ENCODE measurements at regions not wholly inside any gene's neighbourhood (a gene's known extent, or its start where the extent isn't known, plus 50 kb on each side); places are given as distances from the start of the nearest gene placed in this dataset.

GRCh38 chr2:143939626-143940330 lies 580.1 kb downstream of the ZEB2 start:
- DNase-seq (ENCODE audit: low read depth, low spot score) = no peak
- H3K4me3 Mint-ChIP-seq = peak overlapping the region; percentile 14
- peaks cover 37% of the 10 kb centered on the region for H3K27me3 Mint-ChIP-seq (ENCODE audit: low read depth)
- TF ChIP-seq CTCF (conservative IDR thresholded peaks at IDR 0.05) = no peak
- H3K36me3 Mint-ChIP-seq (ENCODE audit: low read depth) = no peaks in the 10 kb centered on the region
- H3K9me3 Mint-ChIP-seq = no peaks in the 10 kb centered on the region
- no peak overlapping the region for H3K27ac Mint-ChIP-seq (ENCODE audit: unreplicated experiment)
- peaks cover 26% of the 10 kb centered on the region for H3K4me1 Mint-ChIP-seq

DNA sequence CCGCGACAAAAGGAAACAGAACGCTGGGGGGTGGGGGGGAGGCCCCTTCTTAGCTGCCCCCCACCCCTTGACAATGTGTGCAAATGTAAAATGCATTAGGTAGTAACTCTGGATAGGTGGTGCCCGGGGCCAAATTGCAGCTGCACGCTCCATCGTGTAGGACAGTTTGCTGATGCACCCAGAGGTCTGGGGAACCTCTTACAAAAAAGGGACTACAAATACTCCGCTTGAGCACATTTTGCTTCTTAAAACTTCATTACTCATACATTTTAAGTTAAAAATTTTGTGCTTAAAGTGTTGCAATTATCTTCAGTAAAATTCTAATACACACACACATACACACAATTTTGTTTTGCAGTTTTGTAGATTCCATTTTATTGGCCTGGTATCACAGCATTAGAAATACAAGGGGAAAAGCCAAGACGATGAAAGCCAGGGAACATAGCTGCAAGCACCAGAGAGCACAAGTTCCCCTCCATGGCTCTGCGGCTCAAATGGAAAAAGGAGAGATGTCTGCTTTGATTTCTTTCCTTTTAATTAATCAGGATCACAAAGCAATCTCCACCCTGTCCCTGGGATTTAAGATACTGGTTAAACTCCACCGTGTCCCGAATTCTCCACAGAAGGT lies 582.1 kb downstream of the ZEB2 start:
- Mint-ChIP-seq H3K36me3 (ENCODE audit: low read depth) (no peaks in the 10 kb centered on the region), H3K9me3 (no peaks in the 10 kb centered on the region), H3K4me3 (peak overlapping the region; percentile 82), H3K27ac (ENCODE audit: unreplicated experiment) (no peak overlapping the region), H3K27me3 (ENCODE audit: low read depth) (peaks cover 40% of the 10 kb centered on the region), H3K4me1 (peaks cover 26% of the 10 kb centered on the region)
- no peak for TF ChIP-seq CTCF (conservative IDR thresholded peaks at IDR 0.05)
- DNase-seq (ENCODE audit: low read depth, low spot score) = no peak

- Mint-ChIP-seq H3K9me3 (no peaks in the 10 kb centered on the region), H3K4me3 (peak overlapping the region; percentile 82), H3K27me3 (ENCODE audit: low read depth) (peaks cover 40% of the 10 kb centered on the region), H3K4me1 (peaks cover 26% of the 10 kb centered on the region), H3K36me3 (ENCODE audit: low read depth) (no peaks in the 10 kb centered on the region), H3K27ac (ENCODE audit: unreplicated experiment) (no peak overlapping the region)
- TF ChIP-seq CTCF (conservative IDR thresholded peaks at IDR 0.05) = no peak
- peak; percentile 43 for DNase-seq (ENCODE audit: low read depth, low spot score)
Observed at GRCh38 chr2:143936848-143937722, 582.8 kb downstream of the ZEB2 start.

GRCh38 chr2:143936538-143936847 lies 583.4 kb downstream of the ZEB2 start:
- Mint-ChIP-seq H3K4me3 (peak overlapping the region; percentile 63), H3K27ac (ENCODE audit: unreplicated experiment) (no peak overlapping the region), H3K36me3 (ENCODE audit: low read depth) (no peaks in the 10 kb centered on the region), H3K9me3 (no peaks in the 10 kb centered on the region), H3K4me1 (peaks cover 26% of the 10 kb centered on the region), H3K27me3 (ENCODE audit: low read depth) (peaks cover 40% of the 10 kb centered on the region)
- no peak for TF ChIP-seq CTCF (conservative IDR thresholded peaks at IDR 0.05)
- DNase-seq (ENCODE audit: low read depth, low spot score) = no peak

DNA sequence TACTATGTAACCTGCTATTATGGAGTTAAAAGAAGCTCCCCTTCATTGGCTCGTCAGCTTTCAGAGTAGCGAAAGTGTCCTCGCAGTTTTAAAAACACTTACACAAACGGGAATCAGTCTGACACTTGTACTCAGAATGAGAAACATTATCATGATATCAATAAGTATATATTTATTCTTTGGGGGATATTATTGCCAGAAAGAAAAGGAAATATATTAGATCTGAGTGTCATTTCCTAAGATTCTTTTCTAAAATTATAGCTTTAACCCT lies 584.5 kb downstream of the ZEB2 start:
- H3K4me3 Mint-ChIP-seq = peak overlapping the region; percentile 63
- no peak for TF ChIP-seq CTCF (conservative IDR thresholded peaks at IDR 0.05)
- no peaks in the 10 kb centered on the region for H3K36me3 Mint-ChIP-seq (ENCODE audit: low read depth)
- no peaks in the 10 kb centered on the region for H3K9me3 Mint-ChIP-seq
- DNase-seq (ENCODE audit: low read depth, low spot score) = no peak
- H3K4me1 Mint-ChIP-seq = peaks cover 26% of the 10 kb centered on the region
- H3K27ac Mint-ChIP-seq (ENCODE audit: unreplicated experiment) = no peak overlapping the region
- peaks cover 40% of the 10 kb centered on the region for H3K27me3 Mint-ChIP-seq (ENCODE audit: low read depth)

Data from neural crest cell (in vitro differentiated cells).